ENCODE measurements at regions not wholly inside any gene's neighbourhood (a gene's known extent, or its start where the extent isn't known, plus 50 kb on each side); places are given as distances from the start of the nearest gene placed in this dataset.

DNA sequence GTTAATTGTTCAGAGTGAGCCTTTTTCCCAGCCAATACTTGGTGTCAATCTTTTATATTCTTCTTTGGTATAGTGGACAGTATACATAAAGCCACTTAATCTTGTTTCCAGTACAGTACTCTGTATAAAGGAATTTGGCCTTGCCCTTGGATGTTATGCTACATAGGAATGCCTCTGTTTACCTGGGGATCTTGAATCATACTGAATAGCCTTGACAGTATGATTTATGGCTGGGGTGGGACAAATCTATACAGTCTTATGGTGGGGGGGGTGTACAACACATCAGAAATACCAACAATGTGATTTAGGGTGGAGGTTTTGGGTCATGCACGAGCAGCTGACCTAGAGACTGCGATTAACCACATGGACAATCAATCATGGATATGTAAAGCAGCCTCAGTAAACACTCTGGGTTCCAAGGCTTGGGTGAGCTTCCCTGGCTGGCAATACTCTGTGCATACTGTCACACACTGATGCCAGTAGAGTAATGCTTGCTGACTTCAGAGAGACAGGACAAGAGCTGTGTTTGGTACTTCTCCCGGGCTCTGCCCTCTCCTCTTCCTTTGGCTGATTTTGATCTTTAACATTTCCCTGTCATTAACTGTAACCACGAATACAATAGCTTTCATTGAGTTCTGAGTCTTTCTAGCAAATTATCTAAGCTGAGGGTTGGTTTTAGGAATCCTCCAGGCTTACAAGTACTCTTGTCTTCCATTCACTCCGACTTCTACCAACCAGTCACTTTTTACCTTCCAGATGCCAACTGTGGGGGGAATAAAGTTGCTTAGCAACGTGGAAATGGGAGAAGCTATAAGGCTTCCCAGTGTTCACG is 84.6 kb downstream of the IARS1 start:
- TF ChIP-seq, protein P1, sequence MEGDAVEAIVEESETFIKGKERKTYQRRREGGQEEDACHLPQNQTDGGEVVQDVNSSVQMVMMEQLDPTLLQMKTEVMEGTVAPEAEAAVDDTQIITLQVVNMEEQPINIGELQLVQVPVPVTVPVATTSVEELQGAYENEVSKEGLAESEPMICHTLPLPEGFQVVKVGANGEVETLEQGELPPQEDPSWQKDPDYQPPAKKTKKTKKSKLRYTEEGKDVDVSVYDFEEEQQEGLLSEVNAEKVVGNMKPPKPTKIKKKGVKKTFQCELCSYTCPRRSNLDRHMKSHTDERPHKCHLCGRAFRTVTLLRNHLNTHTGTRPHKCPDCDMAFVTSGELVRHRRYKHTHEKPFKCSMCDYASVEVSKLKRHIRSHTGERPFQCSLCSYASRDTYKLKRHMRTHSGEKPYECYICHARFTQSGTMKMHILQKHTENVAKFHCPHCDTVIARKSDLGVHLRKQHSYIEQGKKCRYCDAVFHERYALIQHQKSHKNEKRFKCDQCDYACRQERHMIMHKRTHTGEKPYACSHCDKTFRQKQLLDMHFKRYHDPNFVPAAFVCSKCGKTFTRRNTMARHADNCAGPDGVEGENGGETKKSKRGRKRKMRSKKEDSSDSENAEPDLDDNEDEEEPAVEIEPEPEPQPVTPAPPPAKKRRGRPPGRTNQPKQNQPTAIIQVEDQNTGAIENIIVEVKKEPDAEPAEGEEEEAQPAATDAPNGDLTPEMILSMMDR (IDR thresholded peaks at IDR 0.05), result no peak
- TF ChIP-seq POLR2A (IDR thresholded peaks at IDR 0.05) (no peak), POLR2AphosphoS5 (IDR thresholded peaks at IDR 0.05; ENCODE audit: insufficient read depth in 1 of 2, low read depth in 1 of 2) (no peak)

Data from vagina (tissue), 2 donors.